ENCODE measurements at regions not wholly inside any gene's neighbourhood (a gene's known extent, or its start where the extent isn't known, plus 50 kb on each side); places are given as distances from the start of the nearest gene placed in this dataset.

DNA sequence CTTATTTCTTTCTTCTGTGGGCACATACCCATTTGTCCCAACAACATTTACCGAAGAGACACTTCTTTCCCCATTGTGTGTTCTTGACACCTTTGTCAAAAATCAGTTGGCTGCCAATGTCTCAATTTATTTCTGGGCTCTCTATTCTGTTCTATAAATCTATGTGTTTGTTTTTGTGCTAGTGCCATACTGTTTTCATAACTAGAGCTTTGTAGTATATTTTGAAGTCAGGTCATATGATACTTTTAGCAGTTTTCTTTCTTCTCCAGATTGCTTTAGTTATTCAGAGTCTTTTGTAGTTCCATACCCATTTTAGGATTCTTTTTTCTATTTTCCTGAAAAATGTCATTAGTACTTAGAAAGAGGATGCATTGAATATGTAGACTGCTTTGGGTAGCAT is 1276.3 kb downstream of the SLITRK1 start:
- TF ChIP-seq, protein P1, sequence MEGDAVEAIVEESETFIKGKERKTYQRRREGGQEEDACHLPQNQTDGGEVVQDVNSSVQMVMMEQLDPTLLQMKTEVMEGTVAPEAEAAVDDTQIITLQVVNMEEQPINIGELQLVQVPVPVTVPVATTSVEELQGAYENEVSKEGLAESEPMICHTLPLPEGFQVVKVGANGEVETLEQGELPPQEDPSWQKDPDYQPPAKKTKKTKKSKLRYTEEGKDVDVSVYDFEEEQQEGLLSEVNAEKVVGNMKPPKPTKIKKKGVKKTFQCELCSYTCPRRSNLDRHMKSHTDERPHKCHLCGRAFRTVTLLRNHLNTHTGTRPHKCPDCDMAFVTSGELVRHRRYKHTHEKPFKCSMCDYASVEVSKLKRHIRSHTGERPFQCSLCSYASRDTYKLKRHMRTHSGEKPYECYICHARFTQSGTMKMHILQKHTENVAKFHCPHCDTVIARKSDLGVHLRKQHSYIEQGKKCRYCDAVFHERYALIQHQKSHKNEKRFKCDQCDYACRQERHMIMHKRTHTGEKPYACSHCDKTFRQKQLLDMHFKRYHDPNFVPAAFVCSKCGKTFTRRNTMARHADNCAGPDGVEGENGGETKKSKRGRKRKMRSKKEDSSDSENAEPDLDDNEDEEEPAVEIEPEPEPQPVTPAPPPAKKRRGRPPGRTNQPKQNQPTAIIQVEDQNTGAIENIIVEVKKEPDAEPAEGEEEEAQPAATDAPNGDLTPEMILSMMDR (IDR thresholded peaks at IDR 0.05; ENCODE audit: insufficient read depth, low read length): no peak
- TF ChIP-seq SPI1 (IDR thresholded peaks at IDR 0.05; ENCODE audit: borderline replicate concordance, low read depth) (no peak), GABPA (IDR thresholded peaks at IDR 0.05; ENCODE audit: low read depth) (no peak), POLR2AphosphoS5 (IDR thresholded peaks at IDR 0.05; ENCODE audit: low read depth) (no peak), REST (IDR thresholded peaks at IDR 0.05; ENCODE audit: insufficient replicate concordance, low read depth) (no peak)
- Histone ChIP-seq H3K27me3 (ENCODE audit: insufficient read depth, poor library complexity, severe bottlenecking) (no peaks in the 10 kb centered on the region), H3K27ac (replicated peaks) (no peak overlapping the region), H3K4me3 (replicated peaks; ENCODE audit: insufficient read depth, low read length) (no peak overlapping the region)
- no peak for DNase-seq (ENCODE audit: low read depth in 1 of 2, low spot score in 1 of 2)

- TF ChIP-seq REST (IDR thresholded peaks at IDR 0.05; ENCODE audit: insufficient replicate concordance, low read depth): no peak
- TF ChIP-seq SPI1 (IDR thresholded peaks at IDR 0.05; ENCODE audit: borderline replicate concordance, low read depth): no peak
- no peak for TF ChIP-seq POLR2AphosphoS5 (IDR thresholded peaks at IDR 0.05; ENCODE audit: low read depth)
- Histone ChIP-seq H3K27ac (replicated peaks) (no peak overlapping the region), H3K4me3 (replicated peaks; ENCODE audit: insufficient read depth, low read length) (no peak overlapping the region), H3K27me3 (ENCODE audit: insufficient read depth, poor library complexity, severe bottlenecking) (no peaks in the 10 kb centered on the region)
- no peak for DNase-seq (ENCODE audit: low read depth in 1 of 2, low spot score in 1 of 2)
Observed at GRCh38 chr13:82597747-82598146, 1284.5 kb downstream of the SLITRK1 start.

- no peak overlapping the region for H3K4me3 ChIP-seq (replicated peaks; ENCODE audit: insufficient read depth, low read length)
- no peaks in the 10 kb centered on the region for H3K27me3 ChIP-seq (ENCODE audit: insufficient read depth, poor library complexity, severe bottlenecking)
- TF ChIP-seq, protein P1 (IDR thresholded peaks at IDR 0.05; ENCODE audit: insufficient read depth, low read length): no peak
- TF ChIP-seq POLR2AphosphoS5 (IDR thresholded peaks at IDR 0.05; ENCODE audit: low read depth) (no peak), REST (IDR thresholded peaks at IDR 0.05; ENCODE audit: insufficient replicate concordance, low read depth) (no peak), GABPA (IDR thresholded peaks at IDR 0.05; ENCODE audit: low read depth) (no peak), SPI1 (IDR thresholded peaks at IDR 0.05; ENCODE audit: borderline replicate concordance, low read depth) (no peak)
- no peak for DNase-seq (ENCODE audit: low read depth in 1 of 2, low spot score in 1 of 2)
- no peak overlapping the region for H3K27ac ChIP-seq (replicated peaks)
Observed at GRCh38 chr13:82593239-82593638, 1289.0 kb downstream of the SLITRK1 start.

Data from HL-60 (cell line).